Activated naive CD4-positive, alpha-beta T cell treated with anti-CD3 and anti-CD28 coated beads for 36 hours (primary cell): ENCODE measurements at regions not wholly inside any gene's neighbourhood (a gene's known extent, or its start where the extent isn't known, plus 50 kb on each side); places are given as distances from the start of the nearest gene placed in this dataset.
"Not testable (repeated sequence)": the region's sequence is repeated elsewhere in the genome, so short reads cannot be mapped to it uniquely, and the experiment has no call there.

ENCODE experiments used
- CTCF ChIA-PET: fragments of 350-600 bp; sonication (Branson Sonifier 250); formaldehyde crosslinking; loops from one replicate; lab custom pipeline; 2021; ENCODE audit warnings: antibody characterized with exemption; lab: Charles Lee
- DNase-seq: peaks from one replicate; pipeline ENCODE4 v3.0.0-alpha.2; 2020
- H3K27ac Mint-ChIP-seq: one replicate; pipeline ENCODE4 v1.8.0; 2021; ENCODE audit warnings: mild to moderate bottlenecking, mixed read lengths
- H3K27me3 Mint-ChIP-seq: one replicate; pipeline ENCODE4 v1.8.0; 2021; ENCODE audit warnings: low read depth, mixed read lengths
- H3K36me3 Mint-ChIP-seq: one replicate; pipeline ENCODE4 v1.8.0; 2021; ENCODE audit warnings: low read depth, mixed read lengths
- H3K4me1 Mint-ChIP-seq: one replicate; pipeline ENCODE4 v1.8.0; 2021; ENCODE audit warnings: low read depth, mixed read lengths
- H3K4me3 Mint-ChIP-seq: one replicate; pipeline ENCODE4 v1.8.0; 2021; ENCODE audit warnings: mild to moderate bottlenecking, moderate library complexity, mixed read lengths
- H3K9me3 Mint-ChIP-seq: one replicate; pipeline ENCODE4 v1.8.0; 2021; ENCODE audit warnings: mixed read lengths
- intact Hi-C: fragments of 100-400 bp; cut with micrococcal nuclease; formaldehyde crosslinking; loops from one replicate; pipeline ENCODE4 v1.15.1; 2023

GRCh38 chr3:139218046-139218445 lies 125.8 kb upstream of the MRPS22 start:
- H3K4me3 Mint-ChIP-seq: no peak overlapping the region
- DNase-seq: no peak
- H3K9me3 Mint-ChIP-seq: no peaks in the 10 kb centered on the region
- H3K27me3 Mint-ChIP-seq: no peaks in the 10 kb centered on the region
- H3K36me3 Mint-ChIP-seq: no peaks in the 10 kb centered on the region
- H3K27ac Mint-ChIP-seq: no peak overlapping the region
- intact Hi-C loops: no loop called here
- CTCF ChIA-PET: no interaction called here
- H3K4me1 Mint-ChIP-seq: no peaks in the 10 kb centered on the region

GRCh38 chr3:139219463-139219862 lies 124.4 kb upstream of the MRPS22 start:
- no peaks in the 10 kb centered on the region for H3K9me3 Mint-ChIP-seq
- no peak overlapping the region for H3K27ac Mint-ChIP-seq
- intact Hi-C loops: no loop called here
- CTCF ChIA-PET: no interaction called here
- no peaks in the 10 kb centered on the region for H3K4me1 Mint-ChIP-seq
- no peaks in the 10 kb centered on the region for H3K36me3 Mint-ChIP-seq
- no peak for DNase-seq
- no peaks in the 10 kb centered on the region for H3K27me3 Mint-ChIP-seq
- no peak overlapping the region for H3K4me3 Mint-ChIP-seq

- Mint-ChIP-seq H3K36me3 (no peaks in the 10 kb centered on the region), H3K4me1 (no peaks in the 10 kb centered on the region), H3K27me3 (no peaks in the 10 kb centered on the region), H3K9me3 (no peaks in the 10 kb centered on the region), H3K27ac (no peak overlapping the region), H3K4me3 (no peak overlapping the region)
- no peak for DNase-seq
- intact Hi-C loops: no loop called here
- CTCF ChIA-PET: no interaction called here
Observed at GRCh38 chr3:139222100-139222657, 121.6 kb upstream of the MRPS22 start.

- Mint-ChIP-seq H3K27ac (no peak overlapping the region), H3K36me3 (no peaks in the 10 kb centered on the region), H3K4me1 (no peaks in the 10 kb centered on the region), H3K4me3 (no peak overlapping the region), H3K9me3 (no peaks in the 10 kb centered on the region), H3K27me3 (no peaks in the 10 kb centered on the region)
- CTCF ChIA-PET: no interaction called here
- intact Hi-C loops: no loop called here
- DNase-seq: no peak
Observed at GRCh38 chr3:139225548-139225947, 118.3 kb upstream of the MRPS22 start.

- H3K27me3 Mint-ChIP-seq: no peaks in the 10 kb centered on the region
- intact Hi-C loops: no loop called here
- DNase-seq: no peak
- no peak overlapping the region for H3K4me3 Mint-ChIP-seq
- H3K27ac Mint-ChIP-seq: no peak overlapping the region
- CTCF ChIA-PET: no interaction called here
- no peaks in the 10 kb centered on the region for H3K4me1 Mint-ChIP-seq
- no peaks in the 10 kb centered on the region for H3K36me3 Mint-ChIP-seq
- H3K9me3 Mint-ChIP-seq: no peaks in the 10 kb centered on the region
Observed at GRCh38 chr3:139226731-139227130, 117.1 kb upstream of the MRPS22 start.

GRCh38 chr3:139227165-139227564 lies 116.7 kb upstream of the MRPS22 start:
- intact Hi-C loops: no loop called here
- no peaks in the 10 kb centered on the region for H3K27me3 Mint-ChIP-seq
- H3K4me1 Mint-ChIP-seq: no peaks in the 10 kb centered on the region
- no peaks in the 10 kb centered on the region for H3K36me3 Mint-ChIP-seq
- H3K9me3 Mint-ChIP-seq: no peaks in the 10 kb centered on the region
- H3K4me3 Mint-ChIP-seq: no peak overlapping the region
- CTCF ChIA-PET: no interaction called here
- H3K27ac Mint-ChIP-seq: no peak overlapping the region
- no peak for DNase-seq

- intact Hi-C loops: no loop called here
- no peak for DNase-seq
- no peak overlapping the region for H3K27ac Mint-ChIP-seq
- H3K36me3 Mint-ChIP-seq: no peaks in the 10 kb centered on the region
- CTCF ChIA-PET: no interaction called here
- no peak overlapping the region for H3K4me3 Mint-ChIP-seq
- no peaks in the 10 kb centered on the region for H3K9me3 Mint-ChIP-seq
- no peaks in the 10 kb centered on the region for H3K4me1 Mint-ChIP-seq
- no peaks in the 10 kb centered on the region for H3K27me3 Mint-ChIP-seq
Observed at GRCh38 chr3:139227827-139228226, 116.0 kb upstream of the MRPS22 start.

GRCh38 chr3:139230391-139230790 lies 113.4 kb upstream of the MRPS22 start:
- no peaks in the 10 kb centered on the region for H3K27me3 Mint-ChIP-seq
- no peak overlapping the region for H3K27ac Mint-ChIP-seq
- no peaks in the 10 kb centered on the region for H3K9me3 Mint-ChIP-seq
- H3K4me1 Mint-ChIP-seq: no peaks in the 10 kb centered on the region
- CTCF ChIA-PET: interaction anchor here (0.6 kb wide), 1 partner anchor 499 kb away, joined by 3 read pairs; no protein-coding TSS in a partner anchor
- intact Hi-C loops: no loop called here
- H3K36me3 Mint-ChIP-seq: no peaks in the 10 kb centered on the region
- no peak overlapping the region for H3K4me3 Mint-ChIP-seq
- no peak for DNase-seq

GRCh38 chr3:139231555-139232281 lies 112.1 kb upstream of the MRPS22 start:
- Mint-ChIP-seq H3K9me3 (no peaks in the 10 kb centered on the region), H3K27me3 (no peaks in the 10 kb centered on the region), H3K36me3 (no peaks in the 10 kb centered on the region), H3K27ac (no peak overlapping the region), H3K4me1 (no peaks in the 10 kb centered on the region), H3K4me3 (no peak overlapping the region)
- CTCF ChIA-PET: interaction anchor here (0.8 kb wide), 1 partner anchor 29 kb away, joined by 3 read pairs; no protein-coding TSS in a partner anchor
- no peak for DNase-seq
- intact Hi-C loops: no loop called here

GRCh38 chr3:139232341-139232740 lies 111.5 kb upstream of the MRPS22 start:
- H3K4me3 Mint-ChIP-seq, intact Hi-C loops, H3K27ac Mint-ChIP-seq, H3K36me3 Mint-ChIP-seq, DNase-seq, H3K4me1 Mint-ChIP-seq, H3K9me3 Mint-ChIP-seq, H3K27me3 Mint-ChIP-seq: not testable (repeated sequence)
- CTCF ChIA-PET: interaction anchor here (0.7 kb wide), 1 partner anchor 1587 kb away, joined by 3 read pairs; no protein-coding TSS in a partner anchor

GRCh38 chr3:139234491-139234890 lies 109.3 kb upstream of the MRPS22 start:
- Mint-ChIP-seq H3K36me3 (no peaks in the 10 kb centered on the region), H3K4me3 (no peak overlapping the region), H3K4me1 (no peaks in the 10 kb centered on the region), H3K27ac (no peak overlapping the region), H3K27me3 (peaks cover 5% of the 10 kb centered on the region), H3K9me3 (no peaks in the 10 kb centered on the region)
- no peak for DNase-seq
- CTCF ChIA-PET: no interaction called here
- intact Hi-C loops: no loop called here

- no peak for DNase-seq
- no peak overlapping the region for H3K4me3 Mint-ChIP-seq
- H3K36me3 Mint-ChIP-seq: no peaks in the 10 kb centered on the region
- H3K27ac Mint-ChIP-seq: no peak overlapping the region
- H3K9me3 Mint-ChIP-seq: no peaks in the 10 kb centered on the region
- CTCF ChIA-PET: no interaction called here
- intact Hi-C loops: no loop called here
- peaks cover 5% of the 10 kb centered on the region for H3K27me3 Mint-ChIP-seq
- no peaks in the 10 kb centered on the region for H3K4me1 Mint-ChIP-seq
Observed at GRCh38 chr3:139235192-139235591, 108.6 kb upstream of the MRPS22 start.

GRCh38 chr3:139236336-139236735 lies 107.5 kb upstream of the MRPS22 start:
- no peak overlapping the region for H3K27ac Mint-ChIP-seq
- no peaks in the 10 kb centered on the region for H3K4me1 Mint-ChIP-seq
- no peak for DNase-seq
- intact Hi-C loops: no loop called here
- peaks cover 9% of the 10 kb centered on the region for H3K27me3 Mint-ChIP-seq
- no peaks in the 10 kb centered on the region for H3K9me3 Mint-ChIP-seq
- CTCF ChIA-PET: interaction anchor here (0.6 kb wide), 1 partner anchor 1628 kb away, joined by 3 read pairs; no protein-coding TSS in a partner anchor
- no peak overlapping the region for H3K4me3 Mint-ChIP-seq
- no peaks in the 10 kb centered on the region for H3K36me3 Mint-ChIP-seq
